GM18909 (cell line): ENCODE measurements at regions not wholly inside any gene's neighbourhood (a gene's known extent, or its start where the extent isn't known, plus 50 kb on each side); places are given as distances from the start of the nearest gene placed in this dataset.
"Not testable (repeated sequence)": the region's sequence is repeated elsewhere in the genome, so short reads cannot be mapped to it uniquely, and the experiment has no call there.

Source experiments
- ATAC-seq: cut with Tn5 transposase; IDR thresholded peaks from one replicate; pipeline ENCODE4 v1.9.1; 2021; ENCODE audit warnings: mild to moderate bottlenecking; ENCODE audit not compliant: unreplicated experiment, poor library complexity

DNA sequence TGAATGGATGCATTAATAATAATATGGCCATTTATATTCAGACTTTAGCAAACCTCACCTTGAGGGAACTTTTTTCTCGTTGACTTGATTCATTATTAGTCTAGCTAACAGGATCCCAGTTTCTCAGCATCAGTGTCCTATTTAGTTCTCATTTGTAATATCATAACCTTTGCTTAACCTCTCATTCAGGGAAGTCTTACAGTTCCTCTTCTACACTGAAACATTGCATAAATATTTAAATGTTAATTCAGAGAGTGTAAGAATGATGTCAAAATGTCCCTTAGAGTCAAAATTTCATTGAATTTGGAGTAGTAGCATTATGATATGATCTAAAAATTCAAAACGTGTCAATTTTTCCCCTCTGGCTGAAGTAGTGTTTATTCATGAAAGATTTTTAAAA, 650.1 kb downstream of the EFNA5 start:
- no peak for ATAC-seq

- no peak for ATAC-seq
Observed at GRCh38 chr5:107017616-107018015, 653.1 kb downstream of the EFNA5 start.

DNA sequence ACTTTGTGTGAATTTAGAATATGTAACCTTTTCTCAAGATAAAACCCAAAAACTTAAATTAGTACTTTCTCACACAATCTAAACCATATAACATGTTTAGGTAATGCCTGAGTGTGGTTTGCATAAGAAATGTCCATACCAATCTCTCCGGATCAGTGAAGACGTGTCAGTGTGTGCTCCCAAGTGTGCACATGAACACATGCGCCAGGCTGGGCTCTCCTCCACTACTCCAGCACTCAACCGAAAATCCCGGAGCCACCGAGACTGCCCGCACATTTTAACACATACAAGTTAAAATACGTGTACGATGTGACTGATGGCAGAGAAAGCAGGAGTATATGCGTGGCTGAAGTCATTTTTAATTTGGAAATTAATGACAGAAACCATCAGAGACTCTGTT, 658.4 kb downstream of the EFNA5 start:
- no peak for ATAC-seq

DNA sequence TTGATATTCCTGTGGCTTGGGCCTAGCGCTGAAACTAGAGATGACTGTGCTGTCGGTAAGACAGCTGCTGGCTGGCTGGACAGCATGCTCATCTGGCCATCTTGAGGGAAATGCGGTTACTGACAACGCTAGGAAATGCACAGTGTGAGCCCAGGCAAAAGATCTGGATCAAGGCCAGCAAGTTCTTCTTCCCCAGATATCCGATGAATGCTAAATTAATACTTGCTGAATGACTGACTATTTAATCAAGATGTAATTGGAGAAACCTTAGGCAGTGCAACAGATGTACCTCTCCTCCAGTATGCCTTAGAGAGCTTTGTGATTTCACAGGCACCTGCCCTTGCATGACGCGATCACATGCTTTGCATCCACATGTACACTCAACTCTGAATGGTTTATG, 659.1 kb downstream of the EFNA5 start:
- ATAC-seq = no peak

DNA sequence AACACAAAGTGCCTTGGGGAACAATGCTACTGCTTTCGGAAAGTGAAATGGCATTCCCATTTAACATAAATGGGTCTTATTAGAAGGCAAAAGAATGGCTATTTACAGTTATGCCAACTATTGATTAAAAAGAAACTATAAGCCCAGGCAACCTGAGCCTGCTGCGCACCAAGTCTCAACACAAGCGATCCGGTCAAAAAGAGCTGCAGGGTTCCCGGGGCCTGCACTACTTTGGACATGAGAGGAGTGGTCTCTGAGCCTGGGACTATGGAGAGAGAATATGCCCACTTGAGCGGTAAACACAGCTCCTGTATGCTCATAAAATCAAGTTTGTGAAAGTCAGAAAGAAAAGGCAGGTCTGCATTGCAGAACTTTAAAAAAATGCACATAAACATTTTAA, 660.7 kb downstream of the EFNA5 start:
- no peak for ATAC-seq

DNA sequence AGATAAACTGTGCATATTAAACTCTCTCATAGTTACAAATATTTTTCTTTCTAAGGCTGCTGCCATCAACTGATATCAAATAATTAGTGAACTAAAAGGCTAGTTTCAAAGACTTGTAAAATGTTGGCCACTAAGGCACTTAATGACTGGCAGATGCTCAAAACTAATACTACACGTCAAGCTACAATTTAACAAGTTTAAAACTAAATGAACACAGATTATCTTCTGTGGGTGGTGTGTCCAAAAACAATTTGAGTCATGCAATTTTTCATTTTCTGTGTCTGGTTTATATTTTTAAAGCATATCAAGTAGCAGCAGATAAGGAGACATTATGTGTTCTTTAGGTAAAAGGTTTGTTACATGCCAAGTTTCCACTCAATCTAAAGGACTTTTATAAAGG, 665.1 kb downstream of the EFNA5 start:
- ATAC-seq = no peak

DNA sequence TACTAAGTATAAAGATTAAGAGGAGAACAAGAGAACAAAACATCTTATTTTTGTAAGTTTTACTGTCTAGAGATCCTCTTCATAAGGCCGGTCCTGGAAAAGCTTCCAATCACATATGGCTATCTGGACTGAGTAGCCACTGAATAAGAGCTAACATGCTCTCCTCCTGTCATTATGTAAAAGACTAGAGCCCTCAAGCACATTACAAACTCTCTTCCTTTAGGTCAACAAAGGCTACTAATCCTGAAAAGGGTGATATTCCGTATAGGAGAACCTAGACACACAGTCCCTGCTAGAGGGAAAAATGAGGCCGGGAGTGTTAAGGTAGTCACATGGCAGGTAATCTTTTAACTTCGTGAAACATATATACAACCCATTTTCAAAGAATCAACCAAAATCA, 665.6 kb downstream of the EFNA5 start:
- no peak for ATAC-seq

- ATAC-seq = no peak
Observed at GRCh38 chr5:107002115-107002514, 668.6 kb downstream of the EFNA5 start.

DNA sequence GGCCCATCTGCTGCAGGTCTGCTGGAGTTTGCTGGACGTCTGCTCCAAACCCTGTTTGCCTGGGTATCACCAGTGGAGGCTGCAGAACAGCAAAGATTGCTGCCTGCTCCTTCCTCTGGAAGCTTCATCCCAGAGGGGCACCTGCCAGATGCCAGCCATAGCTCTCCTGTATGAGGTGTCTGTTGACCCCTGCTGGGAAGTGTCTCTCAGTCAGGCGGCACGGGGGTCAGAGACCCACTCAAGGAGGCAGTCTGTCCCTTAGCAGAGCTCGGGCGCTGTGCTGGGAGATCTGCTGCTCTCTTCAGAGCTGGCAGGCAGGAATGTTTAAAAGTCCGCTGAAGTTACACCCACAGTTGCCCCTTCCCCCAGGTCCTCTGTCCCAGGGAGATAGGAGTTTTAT, 671.2 kb downstream of the EFNA5 start:
- ATAC-seq = not testable (repeated sequence)

GRCh38 chr5:106986006-106986405, 684.7 kb downstream of the EFNA5 start:
- no peak for ATAC-seq

DNA sequence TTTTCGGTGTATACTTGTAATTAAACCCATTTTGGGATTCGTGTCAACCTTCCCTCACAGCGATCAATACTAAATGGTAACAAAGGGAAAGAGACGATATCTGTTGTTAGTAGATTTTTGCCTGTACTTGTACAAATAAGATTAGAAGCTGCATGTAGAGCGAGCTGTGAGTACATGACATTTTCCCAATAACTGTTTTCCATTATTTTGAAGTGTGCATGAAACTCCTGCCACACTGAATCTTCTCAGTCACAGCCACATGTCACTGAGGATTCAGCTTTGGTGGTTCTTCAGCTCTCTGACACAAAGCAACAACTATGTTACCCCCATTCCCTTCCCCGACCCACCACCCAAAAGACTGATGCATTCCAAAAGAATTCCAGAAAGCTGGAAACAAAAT, 685.6 kb downstream of the EFNA5 start:
- ATAC-seq = no peak

GRCh38 chr5:106979178-106979577, 691.6 kb downstream of the EFNA5 start:
- not testable (repeated sequence) for ATAC-seq

DNA sequence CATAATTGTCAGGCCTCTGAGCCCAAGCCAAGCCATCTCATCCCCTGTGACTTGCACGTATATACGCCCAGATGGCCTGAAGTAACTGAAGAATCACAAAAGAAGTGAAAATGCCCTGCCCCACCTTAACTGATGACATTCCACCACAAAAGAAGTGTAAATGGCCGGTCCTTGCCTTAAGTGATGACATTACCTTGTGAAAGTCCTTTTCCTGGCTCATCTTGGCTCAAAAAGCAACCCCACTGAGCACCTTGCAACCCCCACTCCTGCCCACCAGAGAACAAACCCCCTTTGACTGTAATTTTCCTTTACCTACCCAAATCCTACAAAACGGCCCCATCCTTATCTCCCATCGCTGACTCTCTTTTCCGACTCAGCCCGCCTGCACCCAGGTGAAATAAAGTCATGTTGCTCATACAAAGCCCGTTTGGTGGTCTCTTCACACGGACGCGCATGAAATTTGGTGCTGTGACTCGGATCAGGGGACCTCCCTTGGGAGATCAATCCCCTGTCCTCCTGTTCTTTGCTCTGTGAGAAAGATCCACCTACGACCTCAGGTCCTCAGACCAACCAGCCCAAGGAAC, 692.1 kb downstream of the EFNA5 start:
- ATAC-seq = not testable (repeated sequence)

DNA sequence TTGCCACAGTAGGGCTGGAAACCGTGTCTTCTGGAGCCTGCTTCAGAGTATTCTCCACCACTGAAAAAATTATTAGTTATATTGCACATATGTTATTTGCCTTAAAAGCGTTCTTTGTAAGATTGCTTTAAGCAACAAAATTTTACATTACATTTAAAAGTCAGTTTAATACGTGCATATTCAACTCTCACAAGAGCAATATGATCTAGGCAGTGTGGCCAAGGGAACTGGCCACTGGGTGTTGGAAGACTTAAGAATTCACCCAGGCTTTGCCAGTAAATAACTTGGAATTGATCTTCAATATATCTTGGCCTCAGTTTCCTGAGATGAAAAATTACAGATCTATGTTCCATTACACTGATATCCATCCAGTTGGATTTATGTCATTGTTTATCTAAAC, 694.4 kb downstream of the EFNA5 start:
- no peak for ATAC-seq

- no peak for ATAC-seq
Observed at GRCh38 chr5:106974272-106974671, 696.5 kb downstream of the EFNA5 start.

- ATAC-seq = no peak
Observed at GRCh38 chr5:106966686-106967315, 703.9 kb downstream of the EFNA5 start.

DNA sequence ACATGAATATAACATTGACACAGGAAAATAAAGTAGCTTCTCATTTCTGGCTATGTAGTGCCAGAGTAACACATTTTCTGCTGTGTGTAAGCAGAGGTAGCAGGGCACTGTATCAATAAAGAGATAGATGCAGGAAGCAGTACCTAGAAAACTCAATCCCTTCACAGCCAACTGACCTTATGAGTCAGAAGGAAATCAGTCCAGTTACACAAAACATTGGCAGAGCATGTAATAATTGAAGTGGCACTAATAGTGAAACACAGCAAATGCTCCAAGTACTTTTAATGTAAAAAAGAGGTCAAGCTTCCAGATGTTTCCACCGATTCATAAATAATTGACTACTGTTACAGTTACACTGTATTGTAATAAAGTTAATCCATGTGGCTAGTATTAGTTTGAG, 706.6 kb downstream of the EFNA5 start:
- no peak for ATAC-seq

DNA sequence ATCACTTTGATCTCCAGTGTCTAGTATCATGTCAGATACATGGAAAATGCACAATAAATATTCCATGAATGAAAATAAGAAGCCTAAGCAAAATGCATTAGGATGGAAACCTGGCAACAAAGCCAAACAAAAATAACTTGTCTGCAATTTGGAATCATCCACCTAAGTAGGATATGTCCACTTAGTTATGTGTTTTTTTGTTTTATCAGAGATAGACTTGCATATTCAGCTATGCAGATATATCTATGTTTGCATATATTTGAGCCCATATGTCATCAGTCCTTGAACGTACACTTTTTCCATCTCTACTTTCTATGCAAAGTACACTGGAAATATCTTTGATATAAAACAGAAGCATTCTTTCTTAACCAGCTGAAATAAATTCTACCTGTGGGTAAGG, 707.1 kb downstream of the EFNA5 start:
- no peak for ATAC-seq

DNA sequence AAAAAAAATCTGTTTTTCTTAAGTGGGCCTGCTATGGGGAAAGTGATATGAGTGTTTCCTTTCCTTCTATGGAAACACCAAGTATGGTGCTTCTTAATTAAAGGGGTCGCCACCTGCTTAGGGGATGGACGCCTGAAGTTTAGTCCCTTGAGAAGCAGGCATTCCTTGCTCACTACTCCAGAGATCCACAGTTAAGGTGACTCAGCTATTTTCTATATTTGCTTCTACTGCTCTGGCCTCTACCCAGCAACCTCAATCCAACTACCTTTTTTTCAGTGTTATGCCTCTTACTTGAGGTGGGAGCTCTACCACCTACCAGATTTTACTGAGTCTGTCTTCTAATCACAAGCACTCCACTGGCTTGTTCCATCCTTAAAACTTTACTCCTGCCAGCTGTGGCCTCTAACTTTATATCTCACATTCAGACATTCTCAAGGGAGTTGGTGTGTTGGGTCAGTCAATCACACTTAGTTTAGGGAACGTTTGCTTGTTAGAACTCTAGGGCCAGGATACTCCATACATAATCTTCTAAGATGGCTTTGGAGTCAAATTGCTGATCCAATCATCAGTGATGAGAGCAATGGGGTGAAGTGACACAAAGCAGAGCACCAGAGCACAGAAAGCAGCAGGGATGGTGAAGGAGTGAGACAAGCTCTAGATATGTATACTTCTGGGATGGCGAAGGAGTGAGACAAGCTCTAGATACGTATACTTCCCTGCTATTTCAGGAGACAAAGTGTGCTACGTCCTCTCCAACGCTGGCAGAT, 708.1 kb downstream of the EFNA5 start:
- no peak for ATAC-seq

DNA sequence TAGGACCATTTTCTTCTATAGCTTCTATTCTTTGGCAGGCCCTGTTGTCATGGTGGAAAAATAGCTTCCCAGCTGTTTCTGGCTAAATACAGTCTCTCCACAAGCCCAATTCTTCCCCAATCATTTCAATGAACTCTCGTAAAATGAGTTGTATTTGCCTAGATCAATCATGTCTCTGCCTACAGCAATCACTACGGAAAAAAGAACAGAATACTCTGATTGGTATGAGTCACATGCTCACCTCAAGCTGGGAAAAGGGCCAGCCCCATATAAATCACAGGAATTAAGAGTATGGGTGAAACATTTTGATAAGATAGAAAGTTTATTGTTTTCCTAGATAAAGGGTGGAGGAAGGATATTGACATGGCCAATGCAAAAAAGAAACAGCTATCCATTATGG, 711.4 kb downstream of the EFNA5 start:
- no peak for ATAC-seq

DNA sequence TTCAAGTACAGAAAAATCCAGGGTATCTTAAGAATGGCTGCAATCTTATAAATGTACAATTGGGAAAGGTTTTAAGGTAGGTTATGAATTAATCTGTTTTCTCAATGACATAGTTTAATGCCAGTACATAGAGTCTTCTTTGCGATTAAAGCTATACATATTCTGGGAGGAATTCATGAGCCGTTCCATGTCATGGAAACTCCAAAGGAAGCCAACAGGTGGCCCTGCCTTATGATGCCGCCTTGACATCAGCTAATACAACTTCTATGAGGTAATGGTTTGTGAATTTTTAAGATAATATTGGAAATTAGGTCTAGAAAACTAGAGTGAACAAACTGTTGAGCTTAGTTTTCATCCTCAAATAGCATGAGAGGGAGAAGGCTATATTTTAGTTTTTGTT, 713.4 kb downstream of the EFNA5 start:
- no peak for ATAC-seq

DNA sequence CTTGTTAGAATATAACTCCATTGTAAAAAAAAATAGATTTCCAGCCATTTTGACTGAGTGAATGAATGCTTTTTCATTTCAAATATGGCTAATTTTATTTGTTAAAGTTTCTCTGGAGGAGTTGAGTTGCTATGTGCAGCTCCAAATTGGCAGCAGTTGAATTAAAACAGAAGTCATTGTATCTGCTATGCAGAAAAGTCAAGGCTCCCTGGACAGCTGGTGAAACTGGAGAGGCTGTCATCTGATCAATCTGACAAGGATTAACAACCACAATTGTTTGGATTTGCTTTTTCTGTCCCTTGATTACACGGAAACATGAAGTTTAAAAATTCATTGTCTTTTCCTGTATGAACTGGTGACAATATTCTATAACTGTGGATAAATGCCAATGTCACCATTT, 713.9 kb downstream of the EFNA5 start:
- ATAC-seq = no peak
